ENCODE measurements at regions not wholly inside any gene's neighbourhood (a gene's known extent, or its start where the extent isn't known, plus 50 kb on each side); places are given as distances from the start of the nearest gene placed in this dataset.
"Not testable (repeated sequence)": the region's sequence is repeated elsewhere in the genome, so short reads cannot be mapped to it uniquely, and the experiment has no call there.

DNA sequence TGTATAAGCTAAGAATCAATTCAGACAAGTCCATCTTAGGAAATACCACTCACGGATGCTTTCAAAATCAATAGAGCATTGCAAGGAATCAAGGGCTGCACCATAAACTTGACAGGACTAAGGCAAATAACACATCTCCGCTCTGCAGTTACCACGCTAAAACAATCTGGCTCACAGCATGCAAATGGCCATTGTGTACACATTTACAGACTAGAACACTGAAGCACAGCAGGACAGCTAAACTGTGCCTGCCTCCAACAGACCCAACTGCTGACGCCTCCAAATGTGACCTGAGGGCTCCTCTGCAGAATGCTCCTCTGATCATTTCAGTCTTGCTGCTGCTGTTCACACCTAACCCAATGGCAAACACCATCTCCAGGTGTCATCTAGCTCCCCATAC lies 104.3 kb downstream of the MEX3B start:
- ATAC-seq (no peak), DNase-seq (no peak)
- intact Hi-C loops (cut with DNase I), result loop anchor here in 1 of 2 donors (10.0 kb wide), 1 partner anchor 457 kb away; no protein-coding TSS in a partner anchor

DNA sequence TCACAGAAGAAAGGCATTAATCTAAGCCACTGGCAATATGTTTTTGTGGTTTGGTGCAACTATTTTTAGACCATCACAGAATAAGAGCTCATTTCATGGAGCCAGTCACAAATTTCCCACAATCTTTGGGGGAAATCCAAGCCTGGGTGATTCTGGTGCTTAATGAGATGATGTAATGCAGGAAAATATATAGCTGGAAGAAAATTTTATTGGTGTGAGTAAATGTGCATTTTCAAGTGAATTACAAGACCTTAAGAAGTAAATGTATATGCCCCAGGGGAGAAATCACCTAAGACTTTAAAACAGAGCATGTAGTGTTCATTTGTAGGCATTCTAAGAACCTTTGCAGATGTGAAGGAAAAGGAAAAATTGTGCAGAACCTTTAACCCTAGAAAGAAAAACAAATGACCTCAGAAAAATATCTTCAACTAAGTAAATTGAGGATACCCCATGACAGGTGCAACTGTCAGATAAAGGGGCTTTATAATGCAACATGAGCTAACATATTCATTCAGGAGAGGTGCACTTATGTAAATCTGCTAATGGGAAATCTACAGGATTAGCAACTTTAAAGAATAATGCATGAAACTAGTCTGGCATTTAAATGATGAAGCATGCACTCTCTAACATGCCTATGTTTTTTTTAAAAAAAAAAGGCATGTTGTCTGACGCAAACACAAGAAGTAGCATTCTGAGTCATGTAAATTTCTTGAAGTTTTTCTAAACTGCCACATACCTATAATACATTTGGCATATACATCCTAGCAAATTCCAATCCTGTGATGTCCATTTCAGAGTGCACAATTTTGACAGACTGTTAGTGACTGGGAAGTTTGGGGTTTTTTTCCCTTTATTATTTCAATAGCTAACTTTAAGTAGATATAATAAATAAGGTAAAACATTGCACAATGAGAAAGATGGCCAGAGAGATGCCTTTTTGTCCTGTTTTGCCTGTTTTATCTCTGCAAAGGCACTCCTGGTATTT lies 105.1 kb downstream of the MEX3B start:
- DNase-seq (no peak), ATAC-seq (no peak)
- intact Hi-C loops (cut with DNase I), result loop anchor here in 1 of 2 donors (10.0 kb wide), 1 partner anchor 456 kb away; no protein-coding TSS in a partner anchor

DNA sequence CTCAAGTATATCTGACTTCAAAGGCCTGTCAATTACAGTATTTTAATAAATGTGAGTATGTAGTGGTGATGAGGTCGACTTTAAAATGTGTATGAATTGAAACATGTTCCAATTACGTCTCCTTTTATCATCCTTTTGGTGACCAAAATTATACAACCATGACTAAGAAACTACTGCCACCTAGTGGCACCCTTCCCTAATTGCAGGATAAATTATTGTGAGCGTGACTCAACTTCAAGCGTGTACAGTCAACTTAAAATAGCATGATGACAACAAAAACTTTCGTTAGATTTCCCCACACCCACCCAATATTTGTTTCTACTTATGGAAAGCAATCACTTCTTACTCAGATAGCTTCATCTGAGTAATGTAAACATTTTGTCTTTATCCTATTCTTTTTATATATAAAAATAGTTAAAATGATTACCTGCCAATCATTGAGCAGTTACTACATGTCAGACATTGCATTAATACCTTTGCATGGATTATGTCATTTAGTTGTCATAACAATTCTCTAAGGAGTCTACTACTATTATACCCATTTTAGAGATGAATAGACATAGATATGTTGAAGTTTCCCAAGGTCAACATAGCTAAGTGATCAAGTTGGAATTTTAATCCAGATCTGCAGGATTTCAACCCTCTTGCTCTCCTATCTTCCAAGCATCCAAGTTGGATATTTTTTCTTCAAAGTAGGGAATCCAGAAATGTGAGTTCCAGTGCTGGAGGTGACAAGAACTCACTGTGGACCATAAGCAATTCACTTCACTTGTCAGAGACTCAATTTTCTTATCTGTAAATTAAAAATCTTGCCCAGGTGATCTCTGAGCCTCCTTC lies 106.0 kb downstream of the MEX3B start:
- ATAC-seq (no peak), DNase-seq (no peak)
- intact Hi-C loops (cut with DNase I), result loop anchor here in 1 of 2 donors (10.0 kb wide), 1 partner anchor 455 kb away; no protein-coding TSS in a partner anchor

DNA sequence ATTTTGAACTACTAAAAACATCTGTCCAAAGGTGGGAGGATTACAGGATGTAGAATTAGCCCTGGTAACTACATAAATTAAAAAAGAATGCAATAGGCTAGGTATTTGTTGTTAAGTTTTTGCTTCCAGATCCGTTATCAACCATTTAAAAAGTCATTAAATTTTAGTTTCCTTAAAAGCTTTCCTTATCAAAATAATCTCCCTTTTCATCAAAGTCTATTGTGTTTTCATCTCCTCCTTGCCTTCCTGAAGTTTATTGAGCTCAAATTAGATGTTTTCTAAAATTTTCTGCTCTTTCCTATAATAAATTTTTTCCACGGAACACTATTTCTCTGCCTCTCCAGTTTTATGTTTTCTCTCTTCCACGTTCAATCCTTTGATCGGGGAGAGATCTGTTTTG lies 108.6 kb downstream of the MEX3B start:
- intact Hi-C loops (cut with DNase I), result no loop called here
- ATAC-seq (no peak), DNase-seq (no peak)

DNA sequence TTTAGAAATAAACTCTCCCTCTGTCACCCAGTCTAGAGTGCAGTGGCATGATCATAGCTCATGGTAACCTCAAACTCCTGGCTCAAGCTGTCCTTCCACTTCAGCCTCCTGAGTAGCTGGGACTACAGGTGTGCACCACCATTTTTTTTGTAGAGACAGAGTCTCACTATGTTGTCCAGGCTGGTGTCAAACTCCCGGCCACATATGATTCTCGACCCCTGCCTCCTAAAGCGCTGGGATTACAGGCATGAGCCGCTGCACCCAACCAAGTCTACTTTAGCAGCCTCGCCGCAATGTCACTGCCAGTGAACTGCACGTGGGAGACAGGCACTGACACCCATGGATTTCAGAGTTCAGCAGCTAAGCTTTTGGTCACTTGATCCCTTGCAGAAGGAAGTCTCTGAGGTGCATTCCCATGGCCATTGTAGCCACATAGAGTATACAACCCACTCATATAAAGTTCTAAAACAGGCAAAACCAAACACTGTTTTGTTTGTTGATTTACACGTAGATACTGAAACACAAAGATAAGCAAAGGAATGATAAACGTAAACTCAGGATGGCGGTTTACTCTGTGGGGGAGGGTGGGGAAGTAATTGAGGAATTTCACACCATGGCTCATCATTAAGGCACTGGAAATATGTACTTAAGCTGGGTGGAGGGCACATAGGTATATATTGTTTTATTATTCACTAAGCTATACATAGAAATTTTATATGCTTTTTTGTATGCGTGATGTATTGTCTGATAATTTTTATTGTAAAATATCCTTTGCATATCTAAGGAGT lies 115.0 kb downstream of the MEX3B start:
- intact Hi-C loops (cut with DNase I), result no loop called here
- ATAC-seq (no peak), DNase-seq (no peak)

DNA sequence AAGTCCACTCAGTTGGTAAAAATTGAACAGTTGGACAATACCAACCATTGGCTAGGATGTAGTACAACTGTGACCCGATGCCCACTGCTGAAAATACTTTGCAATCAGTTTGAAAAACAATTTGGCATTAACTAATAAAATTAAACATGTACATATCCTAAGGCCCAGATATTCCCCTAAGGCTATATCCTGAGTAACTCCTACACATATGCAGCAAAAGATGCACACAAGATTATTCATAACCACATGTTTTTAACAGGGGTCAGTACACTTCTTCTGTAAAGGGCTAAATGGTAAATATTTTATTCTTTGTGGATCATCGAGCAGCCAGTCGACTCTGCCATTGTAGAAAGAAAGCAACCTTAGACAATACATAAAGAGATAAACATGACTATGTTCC lies 116.3 kb downstream of the MEX3B start:
- no peak for ATAC-seq
- intact Hi-C loops (cut with DNase I), result loop anchor here in 1 of 2 donors (10.0 kb wide), 1 partner anchor 115 kb away; the partner anchor contains the start of gene MEX3B
- no peak for DNase-seq

DNA sequence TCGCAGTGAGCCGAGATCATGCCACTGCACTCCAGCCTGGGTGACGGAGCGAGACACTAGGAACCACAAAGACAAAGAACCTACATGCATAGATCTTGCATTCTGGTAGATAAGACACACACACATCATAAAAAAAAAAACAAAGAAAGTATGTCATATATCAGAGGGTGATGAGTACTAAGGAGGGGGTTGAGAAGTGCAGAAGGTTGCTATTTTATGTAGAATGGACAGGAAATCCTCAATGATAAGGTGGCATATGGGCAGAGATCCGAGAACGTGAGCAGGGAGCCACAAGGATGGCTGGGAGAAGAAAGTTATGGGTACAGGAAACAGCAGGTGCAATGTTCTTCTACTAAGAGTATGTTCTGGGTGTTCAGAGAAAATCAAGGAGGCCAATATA lies 118.8 kb downstream of the MEX3B start:
- intact Hi-C loops (cut with DNase I), result loop anchor here in 1 of 2 donors (10.0 kb wide), 1 partner anchor 118 kb away; the partner anchor contains the start of gene MEX3B
- DNase-seq, result no peak
- ATAC-seq, result no peak

DNA sequence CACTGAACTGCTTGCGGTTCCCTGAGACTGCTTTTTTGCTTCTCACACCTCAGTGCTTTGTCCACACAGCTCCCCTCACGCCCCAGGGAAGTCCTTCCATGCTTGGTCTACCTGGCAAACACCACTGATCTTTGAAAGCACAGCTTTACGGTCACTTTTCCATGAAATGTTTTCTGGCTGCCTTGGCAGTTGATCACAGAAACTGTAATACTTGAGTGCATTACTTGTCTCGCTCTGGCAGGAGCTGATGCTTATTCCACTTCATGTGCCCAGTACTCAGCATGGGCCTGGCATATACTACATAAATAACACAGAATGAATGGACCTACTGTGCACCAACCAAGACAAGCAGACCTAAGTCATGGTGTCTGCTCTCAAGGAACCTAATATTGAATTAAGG lies 121.1 kb downstream of the MEX3B start:
- DNase-seq (no peak), ATAC-seq (peak in 1 of 2 donors; percentile 27)
- intact Hi-C loops (cut with DNase I), result loop anchor here in 1 of 2 donors (10.0 kb wide), 1 partner anchor 120 kb away; the partner anchor contains the start of gene MEX3B

DNA sequence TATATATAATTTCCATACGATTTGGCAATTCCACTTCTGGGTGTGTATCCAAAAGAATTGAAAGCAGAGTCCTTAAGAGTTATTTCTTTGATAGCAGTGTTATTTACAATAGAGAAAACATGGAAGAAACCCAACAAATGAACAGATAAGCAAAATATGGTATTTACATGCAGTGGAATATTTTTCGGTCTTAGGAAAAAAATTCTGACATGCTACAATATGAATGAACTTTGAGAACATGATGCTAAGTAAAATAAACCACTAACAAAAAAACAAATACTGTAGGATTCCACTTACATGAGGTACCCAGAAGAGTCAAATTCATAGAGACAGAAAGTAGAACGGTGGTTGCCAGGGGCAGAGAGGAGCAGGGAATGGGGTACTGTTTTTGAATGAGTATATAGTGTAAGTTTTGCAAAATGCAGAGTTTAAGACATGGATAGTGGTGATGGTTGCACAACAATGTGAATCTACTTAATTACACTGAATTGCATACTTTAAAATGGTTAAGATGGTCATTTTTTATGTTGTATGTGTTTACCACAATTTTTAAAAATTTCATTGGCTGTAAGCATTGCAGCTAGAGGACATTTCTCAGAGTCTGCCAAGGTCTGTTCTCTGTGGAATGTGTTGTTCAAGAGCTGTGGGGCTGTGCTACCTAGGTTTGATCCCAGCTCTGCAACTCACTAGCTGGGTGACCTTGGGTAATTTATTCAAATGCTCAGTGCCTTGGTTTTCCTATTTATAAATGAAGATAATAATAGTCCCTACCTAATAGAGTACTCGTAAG lies 122.1 kb downstream of the MEX3B start:
- intact Hi-C loops (cut with DNase I), result loop anchor here in 1 of 2 donors (10.0 kb wide), 1 partner anchor 121 kb away; the partner anchor contains the start of gene MEX3B
- no peak for DNase-seq
- ATAC-seq, result peak in 1 of 2 donors; percentile 61

DNA sequence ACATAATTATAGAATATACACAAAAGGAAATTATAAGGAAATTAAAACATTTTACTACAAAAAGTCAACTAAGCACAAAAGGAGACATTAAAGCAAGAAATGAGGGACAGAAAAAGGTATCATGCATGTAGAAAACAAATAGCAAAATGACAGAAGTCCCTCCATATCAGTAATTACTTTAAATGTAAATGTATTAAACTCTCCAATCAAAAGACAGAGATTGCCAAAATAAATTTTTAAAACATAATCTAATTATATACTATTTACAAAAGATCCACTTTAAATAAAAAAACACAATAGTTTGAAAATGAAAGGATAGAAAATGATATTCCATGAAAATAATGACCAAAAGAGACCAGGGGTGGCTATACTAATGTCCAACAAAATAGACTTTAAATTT lies 123.7 kb downstream of the MEX3B start:
- ATAC-seq (no peak), DNase-seq (no peak)
- intact Hi-C loops (cut with DNase I), result loop anchor here in 1 of 2 donors (10.0 kb wide), 1 partner anchor 123 kb away; the partner anchor contains the start of gene MEX3B

DNA sequence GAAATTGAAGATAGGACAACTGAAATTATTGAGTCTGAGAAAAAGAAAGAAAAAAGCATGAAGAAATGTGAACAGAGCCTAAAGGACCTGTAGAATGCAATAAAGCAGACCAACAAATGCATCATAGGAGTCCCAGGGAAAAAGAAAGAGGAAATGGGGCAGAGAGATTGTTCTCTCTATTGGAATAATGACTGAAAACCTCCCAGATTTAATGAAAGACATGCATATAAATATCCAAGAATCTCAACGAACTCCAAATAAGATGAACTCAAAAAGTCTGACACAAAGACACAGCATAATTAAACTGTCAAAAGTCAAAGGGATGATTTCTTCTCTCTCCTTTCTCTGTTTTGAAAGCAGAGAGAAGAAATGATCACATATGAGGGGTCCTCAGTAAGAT lies 124.7 kb downstream of the MEX3B start:
- ATAC-seq (no peak), DNase-seq (no peak)
- intact Hi-C loops (cut with DNase I), result loop anchor here in 1 of 2 donors (10.0 kb wide), 1 partner anchor 124 kb away; the partner anchor contains the start of gene MEX3B

DNA sequence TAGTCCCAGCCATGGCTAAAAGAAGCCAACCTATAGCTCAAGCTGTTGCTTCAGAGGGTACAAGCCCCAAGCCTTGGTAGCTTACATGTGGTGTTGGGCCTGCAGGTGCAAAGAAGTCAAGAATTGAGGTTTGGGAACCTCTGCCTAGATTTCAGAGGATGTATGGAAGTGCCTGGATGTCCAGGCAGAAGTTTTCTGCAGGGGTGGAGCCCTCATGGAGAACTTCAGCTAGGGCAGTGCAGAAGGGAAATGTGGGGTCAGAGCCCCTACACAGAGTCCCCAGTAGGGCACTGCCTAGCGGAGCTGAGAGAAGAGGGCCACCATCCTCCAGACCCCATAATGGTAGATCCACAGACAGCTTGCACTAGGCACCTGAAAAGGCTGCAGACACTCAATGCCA lies 127.1 kb downstream of the MEX3B start:
- DNase-seq; intact Hi-C loops (cut with DNase I); ATAC-seq: not testable (repeated sequence)

DNA sequence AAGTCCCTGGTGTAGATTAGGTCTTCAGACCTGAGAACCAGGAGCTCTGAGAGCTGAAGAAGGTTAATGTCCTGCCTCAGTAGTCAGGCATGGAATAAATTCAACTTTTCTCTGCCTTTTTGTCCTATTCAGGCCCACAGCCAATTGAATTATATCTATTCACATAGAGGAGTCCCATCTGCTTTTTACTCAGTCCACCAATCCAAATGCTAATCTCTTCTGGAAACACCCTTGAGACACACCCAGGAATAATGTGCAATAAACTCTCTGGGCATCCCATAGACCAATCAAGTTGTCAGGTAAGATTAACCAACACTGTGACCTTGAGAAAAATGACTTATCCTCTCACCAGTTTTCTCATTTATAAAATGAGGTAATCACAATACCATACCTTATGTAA lies 129.4 kb downstream of the MEX3B start:
- ATAC-seq (no peak), DNase-seq (no peak)
- intact Hi-C loops (cut with DNase I), result no loop called here

DNA sequence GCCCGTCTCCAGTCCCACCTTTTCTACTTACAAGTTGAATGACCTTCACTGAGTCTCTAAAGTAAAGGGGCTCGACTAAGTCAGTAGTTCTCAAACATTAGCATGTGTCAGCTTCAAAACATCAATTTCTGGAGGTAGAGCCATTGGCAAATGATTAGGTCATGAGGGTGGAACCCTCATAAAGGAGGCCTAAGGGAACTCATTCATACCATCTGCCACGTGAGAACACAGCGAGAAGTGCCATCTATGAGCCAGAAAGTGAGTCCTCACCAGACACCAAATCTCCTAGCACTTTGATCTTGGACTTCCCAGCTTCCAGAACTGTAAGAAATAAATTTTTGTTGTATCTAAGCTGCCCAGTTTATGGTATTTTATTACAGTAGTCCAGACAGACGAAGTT lies 129.8 kb downstream of the MEX3B start:
- ATAC-seq (no peak), DNase-seq (no peak)
- intact Hi-C loops (cut with DNase I), result no loop called here

DNA sequence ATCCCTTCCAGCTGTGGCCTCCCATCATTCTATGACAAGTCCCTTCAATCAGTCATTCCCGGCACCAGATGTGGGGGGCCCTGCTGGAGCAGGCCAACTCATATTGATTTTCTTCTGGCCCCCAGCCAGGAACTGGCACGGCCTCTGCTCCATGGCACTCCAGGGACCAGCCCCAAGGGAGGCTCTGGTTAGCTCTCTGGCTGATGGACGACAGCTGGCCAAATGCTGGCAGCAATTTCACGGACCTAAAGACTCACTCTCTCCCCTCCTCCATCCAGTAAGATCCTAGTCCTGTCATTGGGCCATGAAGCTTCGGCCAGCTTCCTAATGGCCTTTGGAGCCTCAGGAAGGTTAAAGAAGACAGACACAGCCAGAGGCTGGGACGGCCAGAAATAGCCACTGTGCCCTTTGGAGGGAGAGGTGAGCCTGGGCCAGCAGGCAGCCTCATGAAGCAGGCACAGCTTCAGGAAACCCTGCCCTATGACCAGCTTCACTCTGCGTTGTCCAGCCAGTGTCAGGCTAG lies 131.0 kb downstream of the MEX3B start:
- intact Hi-C loops (cut with DNase I), result no loop called here
- peak; percentile 67 to 69 for ATAC-seq
- peak; percentile 28 for DNase-seq

DNA sequence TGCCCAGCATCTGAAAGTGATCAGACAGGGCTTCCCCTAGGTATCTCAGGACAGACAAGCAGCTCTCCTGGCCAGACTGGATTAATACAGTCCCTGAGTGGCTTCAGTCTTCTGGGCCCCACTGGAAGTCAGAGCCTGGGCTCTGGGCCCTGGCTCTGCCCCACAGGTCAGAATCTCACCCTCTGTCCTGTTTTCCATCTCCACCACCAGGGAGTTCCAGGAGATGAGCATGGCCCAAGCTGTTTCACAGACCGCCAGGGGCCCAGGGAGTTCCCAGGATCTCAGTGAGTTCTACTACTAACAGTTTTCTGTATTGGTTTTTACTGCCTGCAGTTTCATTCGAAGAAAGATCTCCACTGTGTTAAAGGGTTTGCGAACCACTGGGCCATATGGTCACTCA lies 131.5 kb downstream of the MEX3B start:
- no peak for DNase-seq
- intact Hi-C loops (cut with DNase I), result no loop called here
- peak; percentile 32 to 75 for ATAC-seq

Data from left cardiac atrium (tissue), 4 donors.